Prostate gland (tissue), 2 donors: ENCODE measurements at regions not wholly inside any gene's neighbourhood (a gene's known extent, or its start where the extent isn't known, plus 50 kb on each side); places are given as distances from the start of the nearest gene placed in this dataset.

Experiments used
- POLR2AphosphoS5 ChIP-seq: sonication (generic); formaldehyde crosslinking; IDR thresholded peaks from one replicate; pipeline ENCODE4 v1.6.1; 2017; ENCODE audit warnings: antibody characterized with exemption
- TF ChIP-seq, protein P1 (sequence below), 4 experiments: fragments of 200-600 bp in 2 of 4; fragments of 450-650 bp in 2 of 4; sonication (generic) in 2 of 4; IDR thresholded peaks; 1 replicate in 3 of 4; 2 replicates in 1 of 4; pipeline ENCODE4 v1.5.1; 2016 to 2019; ENCODE audit warnings: antibody characterized with exemption in 4 of 4, mild to moderate bottlenecking in 2 of 4, moderate library complexity in 2 of 4

DNA sequence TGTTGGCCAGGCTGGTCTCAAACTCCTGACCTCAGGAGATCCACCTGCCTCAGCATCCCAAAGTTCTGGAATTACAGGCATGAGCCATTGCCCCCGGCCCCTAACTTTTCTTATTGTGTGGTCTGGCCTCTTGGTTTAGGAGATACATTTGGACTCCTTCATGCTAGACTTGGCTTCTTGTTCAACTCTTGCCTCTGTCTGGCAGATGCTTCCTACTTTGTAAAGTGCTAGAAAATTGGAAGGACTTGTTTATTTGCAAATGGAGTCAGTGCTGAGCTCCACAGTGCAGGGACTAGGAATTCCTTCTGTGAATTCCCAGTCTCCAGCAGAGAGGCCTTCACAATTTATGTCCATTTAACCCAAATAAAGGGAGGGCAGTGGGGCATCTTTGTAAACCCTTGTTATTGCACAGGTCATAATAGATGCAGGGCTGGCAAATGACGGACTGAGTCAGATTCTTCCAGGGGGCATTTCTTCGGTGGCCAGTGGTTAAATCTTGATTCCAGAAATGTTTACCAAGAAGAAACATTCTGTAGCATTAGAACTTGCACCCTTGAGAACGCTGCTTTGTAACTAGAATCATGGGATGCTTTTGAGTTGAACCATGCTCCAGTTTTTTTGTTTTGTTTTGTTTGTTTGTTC is 73.8 kb upstream of the TBX3 start:
- TF ChIP-seq, protein P1, sequence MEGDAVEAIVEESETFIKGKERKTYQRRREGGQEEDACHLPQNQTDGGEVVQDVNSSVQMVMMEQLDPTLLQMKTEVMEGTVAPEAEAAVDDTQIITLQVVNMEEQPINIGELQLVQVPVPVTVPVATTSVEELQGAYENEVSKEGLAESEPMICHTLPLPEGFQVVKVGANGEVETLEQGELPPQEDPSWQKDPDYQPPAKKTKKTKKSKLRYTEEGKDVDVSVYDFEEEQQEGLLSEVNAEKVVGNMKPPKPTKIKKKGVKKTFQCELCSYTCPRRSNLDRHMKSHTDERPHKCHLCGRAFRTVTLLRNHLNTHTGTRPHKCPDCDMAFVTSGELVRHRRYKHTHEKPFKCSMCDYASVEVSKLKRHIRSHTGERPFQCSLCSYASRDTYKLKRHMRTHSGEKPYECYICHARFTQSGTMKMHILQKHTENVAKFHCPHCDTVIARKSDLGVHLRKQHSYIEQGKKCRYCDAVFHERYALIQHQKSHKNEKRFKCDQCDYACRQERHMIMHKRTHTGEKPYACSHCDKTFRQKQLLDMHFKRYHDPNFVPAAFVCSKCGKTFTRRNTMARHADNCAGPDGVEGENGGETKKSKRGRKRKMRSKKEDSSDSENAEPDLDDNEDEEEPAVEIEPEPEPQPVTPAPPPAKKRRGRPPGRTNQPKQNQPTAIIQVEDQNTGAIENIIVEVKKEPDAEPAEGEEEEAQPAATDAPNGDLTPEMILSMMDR (IDR thresholded peaks at IDR 0.05) = no peak
- TF ChIP-seq POLR2AphosphoS5 = no peak
